ENCODE measurements at regions not wholly inside any gene's neighbourhood (a gene's known extent, or its start where the extent isn't known, plus 50 kb on each side); places are given as distances from the start of the nearest gene placed in this dataset.

GRCh38 chr22:48883211-48883960, 944.3 kb downstream of the BRD1 start:
- DNase-seq (ENCODE audit: low spot score) (no peak), ATAC-seq (no peak), FAIRE-seq (no peak)
- Histone ChIP-seq H3K4me1 (ENCODE audit: insufficient read depth, low read length) (no peaks in the 10 kb centered on the region), H3K27ac (ENCODE audit: extremely low read length, insufficient read depth, low read length) (no peak overlapping the region), H3K27me3 (ENCODE audit: control insufficient read depth in 1 of 2, insufficient read depth in 2 of 2, low read length in 2 of 2) (peaks cover 0 to 1% of the 10 kb centered on the region in 2 experiments; a peak in 1 of 5 replicates), H3K4me3 (replicated peaks in 1 of 3; ENCODE audit: insufficient read depth in 1 of 3, low read depth in 2 of 3, low read length in 3 of 3) (no peak overlapping the region), H3K36me3 (replicated peaks in 1 of 2; ENCODE audit: control insufficient read depth in 1 of 2, insufficient read depth in 2 of 2, low read length in 2 of 2) (no peaks in the 10 kb centered on the region), H3K9ac (ENCODE audit: insufficient read depth, low read depth, low read length) (no peak overlapping the region), H4K20me1 (ENCODE audit: insufficient read depth, low read length) (no peaks in the 10 kb centered on the region), H3K9me3 (ENCODE audit: low read length) (no peaks in the 10 kb centered on the region), H2AFZ (ENCODE audit: low read length) (no peak overlapping the region), H3K79me2 (ENCODE audit: insufficient read depth, low read length) (no peaks in the 10 kb centered on the region), H3K4me2 (ENCODE audit: low read depth, low read length) (no peak overlapping the region)
- BruUV-seq (replicated peaks) = no TSS peak
- CTCF ChIA-PET (ENCODE audit: low intra/inter-chr PET ratio, low total read pairs) = no interaction called here
- in situ Hi-C loops (cut with HindIII; ENCODE audit: extremely low pct_ligation_motif_present, low pct_unique_long_range_greater_than_20kb) (no loop called here), intact Hi-C loops (cut with micrococcal nuclease; ENCODE audit: unreplicated experiment) (loop anchor here (2.0 kb wide), 1 partner anchor 35 kb away; no protein-coding TSS in a partner anchor)
- 49% methylated on average over 16 of the region's 20 CpGs for WGBS (ENCODE audit: low lambda C conversion rate)
- POLR2A ChIA-PET = no interaction called here
- no peak for TF ChIP-seq RFXAP (CRISPR knock-in tag; IDR thresholded peaks at IDR 0.05; ENCODE audit: borderline replicate concordance)
- TF ChIP-seq SUZ12 (IDR thresholded peaks at IDR 0.05; ENCODE audit: low read depth, low read length) = no peak
- no peak for TF ChIP-seq SETDB1 (CRISPR knock-in tag; IDR thresholded peaks at IDR 0.05; ENCODE audit: borderline replicate concordance)
- TF ChIP-seq ZNF326 (CRISPR knock-in tag; IDR thresholded peaks at IDR 0.05; ENCODE audit: borderline replicate concordance) = no peak
- TF ChIP-seq ZNF776 (CRISPR knock-in tag; IDR thresholded peaks at IDR 0.05) = no peak

- ATAC-seq = no peak
- CTCF ChIA-PET (ENCODE audit: low intra/inter-chr PET ratio, low total read pairs) = no interaction called here
- DNase-seq (ENCODE audit: low spot score) = no peak
- TF ChIP-seq IRF9 (CRISPR knock-in tag; IDR thresholded peaks at IDR 0.05; ENCODE audit: borderline replicate concordance) (no peak), ZNF382 (CRISPR knock-in tag; IDR thresholded peaks at IDR 0.05; ENCODE audit: borderline replicate concordance) (no peak), ZNF639 (CRISPR knock-in tag; conservative IDR thresholded peaks at IDR 0.05) (no peak), ZNF343 (CRISPR knock-in tag; IDR thresholded peaks at IDR 0.05) (no peak), TCF7 (IDR thresholded peaks at IDR 0.05; ENCODE audit: low read depth) (no peak), HINFP (CRISPR knock-in tag; IDR thresholded peaks at IDR 0.05; ENCODE audit: low read depth) (no peak), PBX2 (CRISPR knock-in tag; IDR thresholded peaks at IDR 0.05) (no peak), KLF16 (CRISPR knock-in tag; IDR thresholded peaks at IDR 0.05) (no peak)
Measured at GRCh38 chr22:48882636-48883200, 945.0 kb downstream of the BRD1 start.

More at GRCh38 chr22:48882636-48883200, 945.0 kb downstream of the BRD1 start:
- intact Hi-C loops (cut with micrococcal nuclease; ENCODE audit: unreplicated experiment) (loop anchor here (2.0 kb wide), 1 partner anchor 34 kb away; no protein-coding TSS in a partner anchor), in situ Hi-C loops (cut with HindIII; ENCODE audit: extremely low pct_ligation_motif_present, low pct_unique_long_range_greater_than_20kb) (no loop called here)
- Histone ChIP-seq H3K27me3 (ENCODE audit: control insufficient read depth in 1 of 2, insufficient read depth in 2 of 2, low read length in 2 of 2) (peaks cover 0 to 1% of the 10 kb centered on the region in 2 experiments; a peak in 1 of 5 replicates), H3K9ac (ENCODE audit: insufficient read depth, low read depth, low read length) (no peak overlapping the region), H3K4me2 (ENCODE audit: low read depth, low read length) (no peak overlapping the region), H3K36me3 (replicated peaks in 1 of 2; ENCODE audit: control insufficient read depth in 1 of 2, insufficient read depth in 2 of 2, low read length in 2 of 2) (no peaks in the 10 kb centered on the region), H3K27ac (ENCODE audit: extremely low read length, insufficient read depth, low read length) (no peak overlapping the region), H4K20me1 (ENCODE audit: insufficient read depth, low read length) (no peaks in the 10 kb centered on the region), H3K4me1 (ENCODE audit: insufficient read depth, low read length) (no peaks in the 10 kb centered on the region), H2AFZ (ENCODE audit: low read length) (no peak overlapping the region), H3K4me3 (replicated peaks in 1 of 3; ENCODE audit: insufficient read depth in 1 of 3, low read depth in 2 of 3, low read length in 3 of 3) (no peak overlapping the region), H3K79me2 (ENCODE audit: insufficient read depth, low read length) (no peaks in the 10 kb centered on the region), H3K9me3 (ENCODE audit: low read length) (no peaks in the 10 kb centered on the region)
- FAIRE-seq = no peak
- POLR2A ChIA-PET = no interaction called here
- BruUV-seq (replicated peaks) = no TSS peak
- WGBS (ENCODE audit: low lambda C conversion rate) = 51% methylated on average over 5 of the region's 17 CpGs

Data from HepG2 (cell line).